ENCODE measurements at regions not wholly inside any gene's neighbourhood (a gene's known extent, or its start where the extent isn't known, plus 50 kb on each side); places are given as distances from the start of the nearest gene placed in this dataset.
"Not testable (repeated sequence)": the region's sequence is repeated elsewhere in the genome, so short reads cannot be mapped to it uniquely, and the experiment has no call there.

DNA sequence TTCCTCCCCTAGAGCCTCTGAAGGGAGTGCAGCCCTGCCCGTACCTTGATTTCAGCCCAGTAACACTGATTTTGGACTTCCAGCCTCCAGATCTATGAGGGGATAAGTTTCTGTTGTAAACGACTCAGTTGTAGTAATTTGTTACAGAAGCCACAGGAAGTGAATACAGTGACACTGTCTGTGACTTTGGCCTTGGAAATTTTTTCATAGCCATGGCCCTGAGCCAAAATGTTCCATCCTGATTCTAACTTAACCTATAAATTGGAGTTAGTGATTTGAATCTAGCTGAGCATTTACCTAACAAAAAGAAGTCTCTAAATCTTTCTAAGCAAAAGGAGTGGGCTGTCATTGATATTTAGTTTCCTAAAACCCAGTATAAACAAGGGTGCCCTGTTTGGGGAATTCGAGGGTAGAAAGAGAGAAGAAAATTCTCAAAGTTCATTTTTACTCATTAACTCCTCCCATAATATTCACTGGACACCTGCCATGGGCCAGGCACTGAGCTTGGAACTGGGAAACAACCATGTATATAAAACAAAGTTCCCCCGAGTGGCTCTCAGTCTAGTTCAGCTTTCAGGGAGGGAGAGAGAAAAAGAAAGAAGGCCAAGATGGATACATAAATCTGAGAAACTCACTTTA lies 162.3 kb downstream of the SKIDA1 start:
- no peak for DNase-seq

DNA sequence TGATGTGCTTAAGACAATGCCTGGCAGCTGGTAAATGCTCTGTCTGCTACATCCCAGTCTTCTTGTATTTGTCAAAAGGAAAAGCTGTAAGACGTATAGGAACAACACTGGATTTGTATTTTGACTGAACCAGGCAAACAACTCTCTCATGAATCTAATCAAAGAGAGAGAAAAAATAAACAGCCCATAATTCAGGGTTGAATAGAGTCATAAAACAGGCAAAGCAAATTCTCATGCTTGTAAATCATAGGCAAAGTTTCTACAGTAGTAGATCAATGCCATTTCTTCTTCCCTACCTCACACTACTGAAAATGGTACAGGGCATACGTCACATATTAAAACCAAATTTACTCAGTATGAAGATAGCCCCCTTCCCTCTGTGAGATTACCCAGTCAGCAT lies 166.3 kb downstream of the SKIDA1 start:
- no peak for DNase-seq

DNA sequence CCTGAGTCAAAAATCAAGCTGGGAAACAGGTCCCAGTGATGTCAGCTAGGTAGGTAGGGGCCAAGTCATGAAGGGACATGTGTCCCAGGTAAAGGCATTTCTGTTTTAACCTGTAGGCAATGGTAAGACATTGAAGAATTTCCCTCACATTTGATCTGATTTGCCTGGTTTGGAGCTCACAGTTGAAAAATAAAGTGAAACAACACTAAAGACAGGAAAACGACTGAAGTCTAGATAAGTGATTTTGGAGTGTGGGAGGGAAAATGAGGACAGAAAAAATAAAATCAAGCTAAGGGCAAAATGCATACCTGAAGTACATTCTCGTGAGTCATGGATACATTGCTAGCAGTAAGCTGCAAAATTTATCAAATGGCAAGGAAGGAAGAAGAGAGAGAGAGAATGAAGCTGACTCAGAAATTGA lies 169.9 kb downstream of the SKIDA1 start:
- DNase-seq, result no peak

DNA sequence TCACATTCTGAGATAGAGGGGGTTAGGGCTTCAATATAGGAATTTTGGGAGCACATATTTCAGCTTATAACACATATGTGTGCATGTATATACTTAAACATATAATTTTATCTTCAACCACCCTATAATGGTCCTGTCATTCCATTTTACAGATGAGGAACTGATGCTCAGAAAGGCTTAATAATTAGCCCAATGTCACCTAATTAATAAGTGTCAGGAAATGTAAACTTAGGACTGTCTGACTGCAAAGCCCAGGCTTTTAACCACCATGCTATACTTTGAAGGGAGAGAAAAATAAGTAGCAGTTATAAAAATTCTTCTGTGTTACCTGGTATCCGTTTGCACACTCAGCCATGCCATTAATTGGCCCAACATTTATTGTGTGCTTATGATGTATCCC lies 172.6 kb downstream of the SKIDA1 start:
- DNase-seq, result no peak

DNA sequence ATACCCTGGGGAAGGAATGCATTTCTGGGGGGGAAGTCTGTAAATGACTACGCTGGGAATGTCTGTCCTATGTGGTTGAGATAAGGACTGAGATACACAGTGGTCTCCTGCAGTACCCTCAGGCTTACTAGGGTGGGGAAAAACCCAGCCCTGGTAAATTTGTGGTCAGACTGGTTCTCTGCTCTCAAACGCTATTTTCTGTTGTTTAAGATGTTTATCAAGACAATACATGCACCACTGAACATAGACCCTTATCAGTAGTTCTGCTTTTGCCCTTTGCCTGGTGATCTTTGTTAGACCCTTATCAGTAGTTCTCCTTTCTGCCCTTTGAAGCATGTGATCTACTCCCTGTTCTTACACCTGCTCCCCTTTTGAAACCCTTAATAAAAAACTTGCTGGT lies 173.9 kb downstream of the SKIDA1 start:
- DNase-seq, result not testable (repeated sequence)

DNA sequence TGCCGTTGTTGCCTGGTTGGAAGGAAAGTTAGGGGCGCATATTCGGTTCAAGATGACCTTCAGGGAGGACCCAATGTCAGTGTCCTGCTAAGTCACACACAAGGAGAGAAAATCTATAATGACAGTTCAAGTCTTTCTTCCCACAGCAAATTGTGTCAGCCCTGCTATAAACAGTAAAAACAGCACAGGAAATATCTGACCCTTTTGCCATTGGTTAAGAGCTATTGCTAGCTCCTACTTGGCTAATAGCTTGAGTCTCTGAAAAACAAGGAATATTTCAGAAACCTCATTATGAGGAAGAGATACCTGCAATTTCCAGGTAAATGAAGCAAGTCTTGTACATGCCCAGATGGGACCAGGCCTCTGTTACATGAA lies 175.6 kb downstream of the SKIDA1 start:
- no peak for DNase-seq

DNA sequence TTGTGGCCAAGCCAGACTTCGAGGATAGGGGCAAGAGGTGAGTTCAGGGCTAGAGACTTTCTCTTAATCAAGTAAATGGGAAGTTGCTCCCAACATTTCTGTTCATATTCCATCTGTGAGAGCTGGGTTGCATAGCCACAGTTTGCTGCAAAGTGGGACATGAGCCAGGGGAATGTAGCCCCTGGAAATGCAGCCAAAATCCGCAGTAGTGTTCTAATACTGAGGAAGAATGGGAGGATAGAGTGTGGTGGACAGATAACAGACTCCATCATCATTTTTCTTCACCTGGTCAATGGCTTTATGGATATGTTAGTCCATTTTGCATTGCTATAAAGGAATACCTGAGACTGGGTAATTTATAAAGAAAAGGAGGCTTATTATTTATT lies 177.7 kb downstream of the SKIDA1 start:
- DNase-seq, result no peak

DNA sequence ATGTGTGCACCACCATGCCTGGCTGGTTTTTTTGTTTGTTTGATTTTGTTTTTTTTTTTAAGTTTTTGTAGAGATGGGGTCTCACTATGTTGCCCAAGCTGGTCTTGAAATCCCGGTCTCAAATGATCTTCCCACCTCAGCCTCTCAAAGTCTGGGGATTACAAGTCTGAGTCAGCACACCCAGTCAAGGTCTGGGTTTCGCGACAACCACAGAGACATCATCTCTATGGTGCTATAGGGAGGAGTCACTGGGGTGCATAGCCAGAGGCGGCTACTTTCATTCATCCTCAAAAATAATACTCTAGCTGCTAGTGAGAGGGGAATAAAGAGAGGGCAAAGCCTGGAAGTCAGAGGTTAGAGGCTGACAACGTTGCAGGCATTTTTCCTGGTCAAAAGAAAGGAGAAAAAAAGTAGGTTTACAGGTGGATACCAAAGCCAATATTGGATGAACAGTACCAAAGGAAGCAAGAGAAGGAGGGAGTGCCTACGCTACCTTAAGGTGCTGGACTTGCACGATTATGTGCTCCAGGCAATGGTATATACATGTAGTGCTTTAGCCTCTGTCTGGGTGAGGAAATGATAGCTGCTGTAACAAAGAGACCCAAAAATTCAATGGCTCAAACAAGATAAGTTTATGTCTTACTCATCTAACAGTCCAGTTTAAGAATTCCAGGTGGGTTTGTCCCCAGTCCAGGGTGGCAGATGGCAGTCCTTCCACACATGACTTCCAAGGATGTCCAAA lies 178.3 kb downstream of the SKIDA1 start:
- DNase-seq, result no peak

DNA sequence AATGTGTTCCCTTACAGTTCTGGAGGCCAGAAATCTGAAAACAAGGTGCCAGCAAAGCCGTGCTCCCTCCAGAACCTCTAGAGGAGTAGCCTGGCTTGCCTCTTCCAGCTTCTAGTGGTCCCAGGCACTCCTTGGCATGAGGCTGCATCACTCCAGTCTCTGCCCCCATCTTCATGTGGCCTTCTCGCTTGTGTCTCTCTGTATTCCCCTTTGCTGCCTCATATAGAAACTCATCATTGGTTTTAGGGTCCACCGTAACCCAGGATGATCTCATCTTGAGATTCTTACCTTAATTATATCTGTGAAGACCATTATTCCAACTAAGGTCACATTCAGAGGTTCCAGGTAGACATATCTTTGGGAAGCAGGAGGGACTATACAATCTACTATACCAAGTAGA lies 182.4 kb downstream of the SKIDA1 start:
- DNase-seq, result no peak

DNA sequence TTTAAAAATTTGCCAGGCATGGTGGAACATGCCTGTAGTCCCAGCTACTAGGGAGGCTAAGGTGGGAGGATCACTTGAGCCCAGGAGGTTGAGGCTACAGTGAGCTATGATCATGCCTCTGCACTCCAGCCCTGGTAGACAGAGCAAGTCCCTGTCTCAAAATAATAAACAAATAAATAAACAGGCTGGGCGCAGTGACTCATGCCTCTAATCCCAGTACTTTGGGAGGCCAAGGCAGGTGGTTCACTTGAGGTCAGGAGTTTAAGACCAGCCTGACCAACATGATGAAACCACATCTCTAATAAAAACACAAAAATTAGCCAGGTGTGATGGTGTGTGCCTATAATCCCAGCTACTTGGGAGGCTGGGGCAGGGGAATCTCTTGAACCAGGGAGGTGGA lies 183.0 kb downstream of the SKIDA1 start:
- DNase-seq, result not testable (repeated sequence)

DNA sequence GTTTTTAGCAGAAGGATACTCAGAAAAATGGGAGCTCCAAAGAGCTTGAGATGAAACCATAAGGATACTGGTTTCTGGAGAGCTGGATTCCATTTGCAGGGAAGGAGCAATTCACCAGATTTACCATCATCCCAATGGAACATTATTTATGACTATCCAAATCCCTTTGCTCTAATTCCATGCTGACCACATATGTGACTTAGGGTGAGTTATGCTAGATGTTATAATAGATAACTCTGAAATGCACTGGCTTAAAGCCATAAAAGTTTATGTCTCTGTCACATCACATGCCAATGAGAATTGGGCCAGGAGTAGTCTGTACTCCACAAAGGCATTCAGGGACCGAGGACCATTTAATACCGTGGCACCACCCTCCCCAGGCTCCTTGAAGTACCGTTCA lies 185.2 kb downstream of the SKIDA1 start:
- DNase-seq, result no peak

DNA sequence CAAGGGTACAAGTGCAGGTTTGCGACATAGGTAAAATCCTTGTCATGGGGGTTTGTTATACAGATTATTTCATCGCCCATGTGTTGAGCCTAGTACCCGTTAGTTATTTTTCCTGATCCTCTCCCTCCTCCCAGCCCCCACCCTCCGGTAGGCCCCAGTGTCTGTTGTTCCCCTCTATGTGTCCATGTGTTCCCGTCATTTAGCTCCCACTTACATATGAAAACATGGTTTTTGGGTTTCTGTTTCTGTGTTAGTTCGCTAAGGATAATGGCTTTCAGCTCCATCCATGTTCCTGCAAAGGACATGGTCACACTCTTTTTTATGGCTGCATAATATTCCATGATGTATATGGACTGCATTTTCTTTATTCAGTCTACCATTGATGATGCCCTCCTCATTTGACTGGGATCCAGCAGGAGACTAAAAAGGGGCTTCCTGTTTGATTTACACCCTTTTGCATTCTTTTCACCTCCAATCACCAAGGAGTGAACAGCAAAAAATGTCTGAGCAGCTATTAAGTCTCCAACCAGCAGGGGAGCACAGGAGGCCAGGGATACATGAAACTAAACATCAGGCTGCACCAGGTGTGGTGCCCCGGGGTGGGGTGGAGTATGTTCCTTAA lies 188.2 kb downstream of the SKIDA1 start:
- DNase-seq, result no peak

DNA sequence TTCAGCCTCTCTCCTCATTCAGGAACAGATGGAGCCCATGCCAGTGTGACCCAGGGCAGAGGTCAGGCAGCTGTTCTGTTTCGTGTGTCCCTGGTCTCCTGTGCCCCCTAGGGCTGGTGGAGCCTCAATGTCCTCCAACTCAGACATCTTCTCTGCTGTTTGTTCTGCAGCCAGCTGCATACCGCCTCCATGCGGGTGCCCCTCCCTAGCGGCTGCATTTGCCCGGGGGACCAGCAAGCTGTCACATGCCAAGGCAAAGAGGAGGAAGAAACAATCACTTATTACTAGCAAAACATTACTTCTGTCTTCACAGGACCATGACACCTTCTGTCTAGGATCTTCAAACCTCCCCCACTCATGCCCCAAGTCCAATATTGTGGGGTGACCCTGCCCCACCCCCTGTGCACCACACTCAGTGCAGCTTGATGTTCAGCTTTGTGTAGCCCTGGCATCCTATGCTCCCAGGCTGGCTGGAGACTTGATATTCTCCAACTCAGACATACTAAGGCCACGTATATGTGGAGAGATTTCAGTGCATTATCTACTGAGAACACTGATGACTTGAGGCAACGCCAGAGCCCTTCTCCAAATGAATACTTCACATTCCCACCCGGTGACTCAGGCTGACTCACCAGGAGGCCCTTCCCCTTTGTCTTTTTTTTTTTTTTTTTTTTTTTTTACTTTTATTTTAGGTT lies 188.9 kb downstream of the SKIDA1 start:
- DNase-seq, result no peak

DNA sequence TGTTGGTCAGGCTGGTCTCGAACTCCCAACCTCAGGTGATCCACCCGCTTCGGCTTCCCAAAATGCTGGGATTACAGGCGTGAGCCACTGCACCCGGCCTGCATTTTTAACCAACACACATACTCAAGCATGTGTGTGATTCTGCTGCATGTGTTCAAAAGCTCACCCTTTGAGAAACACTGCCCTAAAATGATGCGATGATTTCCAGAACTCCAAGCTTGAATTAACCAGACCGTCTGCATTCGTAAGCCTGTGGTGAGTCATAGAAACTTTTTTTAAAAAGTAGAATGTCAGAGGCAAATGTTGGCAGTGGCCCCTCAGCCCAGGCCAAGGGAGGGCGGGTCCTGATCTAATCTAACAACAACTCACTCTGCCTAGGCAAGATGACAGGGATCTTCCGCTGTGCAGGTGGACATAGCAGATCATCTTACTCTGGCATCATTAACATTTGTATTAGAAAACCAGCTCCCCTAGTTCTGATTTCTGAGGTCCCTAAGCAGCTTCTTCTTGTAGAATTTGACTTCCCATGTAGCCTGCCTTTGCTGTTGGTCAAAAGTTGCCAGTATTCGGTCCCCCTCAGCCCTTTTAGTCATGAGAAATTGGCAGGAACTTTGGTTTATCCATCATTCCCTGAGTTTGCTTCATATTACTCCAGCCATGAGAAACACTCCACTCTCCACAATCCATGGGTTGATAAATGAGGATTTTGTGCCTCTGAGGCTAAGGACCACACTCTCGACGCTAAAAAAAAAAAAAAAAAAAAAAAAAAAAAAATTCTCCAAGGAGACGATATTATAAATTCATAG lies 190.4 kb downstream of the SKIDA1 start:
- DNase-seq, result no peak

DNA sequence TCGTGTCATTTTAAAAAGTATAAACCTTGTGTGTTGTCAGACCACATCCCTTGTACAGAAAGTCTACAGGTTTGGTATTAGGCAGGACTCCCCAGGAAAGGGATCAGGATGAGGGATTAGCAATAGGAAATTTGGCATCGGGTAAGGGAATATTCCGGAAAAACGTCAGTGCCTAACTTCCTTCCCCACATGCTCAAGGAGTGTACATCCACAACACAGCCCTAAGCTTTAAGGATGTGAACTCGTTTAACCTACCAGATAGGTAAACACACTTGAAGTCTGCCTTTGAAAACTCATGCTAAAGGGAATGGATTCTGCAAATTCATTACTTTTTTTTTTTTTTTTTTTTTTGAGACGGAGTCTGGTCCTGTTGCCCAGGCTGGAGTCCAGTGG lies 194.9 kb downstream of the SKIDA1 start:
- DNase-seq, result no peak

DNA sequence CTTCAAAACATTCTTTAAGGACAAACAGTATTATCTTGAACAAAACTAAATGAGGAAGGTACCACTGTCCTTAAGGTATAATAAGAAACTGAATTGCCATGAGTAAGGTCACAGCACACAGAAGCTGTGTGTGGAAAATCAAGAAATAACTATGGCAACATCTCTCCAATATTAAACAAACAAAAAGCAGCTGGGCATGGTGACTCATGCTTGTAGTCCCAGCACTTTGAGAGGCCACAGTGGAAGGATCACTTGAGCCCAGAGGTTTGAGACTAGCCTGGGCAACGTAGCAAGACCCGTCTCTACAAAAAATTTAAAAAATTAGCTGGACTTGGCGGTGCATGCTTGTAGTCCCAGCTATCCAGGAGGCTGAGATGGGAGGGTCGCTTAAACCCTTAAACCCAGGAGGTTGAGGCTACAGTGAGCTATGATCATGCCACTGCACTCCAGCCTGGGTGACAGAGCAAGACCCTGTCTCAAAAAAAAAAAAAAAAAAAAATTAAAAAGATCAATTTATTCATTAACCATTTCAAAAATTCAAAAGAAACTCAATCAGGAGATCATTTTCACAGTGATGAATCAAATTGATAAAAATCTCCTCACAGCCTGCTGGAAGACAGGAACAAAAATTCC lies 195.4 kb downstream of the SKIDA1 start:
- DNase-seq, result no peak

DNA sequence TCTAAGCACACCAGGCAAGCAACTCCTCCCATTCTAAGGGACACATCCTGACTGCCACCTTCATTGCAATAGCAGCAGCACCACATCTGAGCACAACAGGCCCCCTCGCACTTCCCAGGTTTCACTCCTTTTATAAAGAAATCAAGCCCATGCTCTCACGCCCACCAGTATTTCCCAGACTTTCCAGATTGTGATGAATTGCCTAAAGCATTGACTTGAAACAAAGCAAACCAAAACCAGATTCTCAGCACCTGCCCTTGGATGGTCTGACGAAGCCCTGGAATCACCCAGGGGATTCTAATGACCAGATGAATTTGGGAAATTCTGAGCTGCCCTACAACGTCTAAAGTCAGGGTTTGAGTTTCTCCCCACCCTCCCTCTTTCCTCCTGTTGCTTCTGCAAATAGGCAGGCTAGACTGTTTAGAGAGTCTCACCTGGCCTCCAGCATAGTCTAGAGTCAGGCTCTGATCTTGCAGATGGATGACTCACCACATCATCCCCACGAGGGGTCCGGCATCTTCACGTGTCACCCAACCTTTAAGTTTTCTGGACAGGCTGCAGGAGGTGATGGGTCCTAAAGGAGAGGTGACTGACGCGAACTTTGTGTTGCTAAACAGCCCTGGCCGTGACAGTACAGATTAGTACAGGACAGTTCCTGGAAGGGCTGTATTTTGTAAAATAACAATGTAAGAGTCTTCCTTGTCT lies 198.0 kb downstream of the SKIDA1 start:
- DNase-seq, result no peak

DNA sequence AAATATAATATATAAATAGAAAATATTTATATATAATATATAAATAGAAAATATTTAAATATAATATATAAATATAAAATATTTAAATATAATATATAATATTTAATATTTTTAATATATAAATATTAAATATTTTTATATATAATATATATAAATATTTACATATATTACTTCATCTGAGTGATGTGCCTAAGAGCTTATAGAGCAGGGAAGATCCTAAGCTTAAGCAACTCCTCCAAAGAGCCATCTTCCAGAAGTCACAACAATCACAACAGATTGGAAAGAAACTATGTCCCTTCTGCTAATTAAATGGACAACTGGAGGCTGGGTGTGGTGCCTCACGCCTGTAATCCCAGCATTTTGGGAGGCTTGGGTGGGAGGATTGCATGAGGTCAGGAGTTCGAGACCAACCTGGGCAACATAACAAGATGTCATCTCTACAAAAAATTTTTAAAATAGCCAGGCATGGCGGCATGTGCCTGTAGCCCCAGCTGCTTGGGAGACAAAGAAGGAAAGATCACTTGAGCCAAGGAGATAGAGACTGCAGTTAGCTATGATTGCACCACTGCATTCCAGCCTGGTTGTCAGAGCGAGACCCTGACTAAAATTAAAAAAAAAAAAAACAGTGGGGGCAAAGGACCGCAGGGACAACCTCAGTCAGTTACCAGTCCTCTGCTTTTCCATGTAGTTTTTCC lies 198.7 kb downstream of the SKIDA1 start:
- no peak for DNase-seq

DNA sequence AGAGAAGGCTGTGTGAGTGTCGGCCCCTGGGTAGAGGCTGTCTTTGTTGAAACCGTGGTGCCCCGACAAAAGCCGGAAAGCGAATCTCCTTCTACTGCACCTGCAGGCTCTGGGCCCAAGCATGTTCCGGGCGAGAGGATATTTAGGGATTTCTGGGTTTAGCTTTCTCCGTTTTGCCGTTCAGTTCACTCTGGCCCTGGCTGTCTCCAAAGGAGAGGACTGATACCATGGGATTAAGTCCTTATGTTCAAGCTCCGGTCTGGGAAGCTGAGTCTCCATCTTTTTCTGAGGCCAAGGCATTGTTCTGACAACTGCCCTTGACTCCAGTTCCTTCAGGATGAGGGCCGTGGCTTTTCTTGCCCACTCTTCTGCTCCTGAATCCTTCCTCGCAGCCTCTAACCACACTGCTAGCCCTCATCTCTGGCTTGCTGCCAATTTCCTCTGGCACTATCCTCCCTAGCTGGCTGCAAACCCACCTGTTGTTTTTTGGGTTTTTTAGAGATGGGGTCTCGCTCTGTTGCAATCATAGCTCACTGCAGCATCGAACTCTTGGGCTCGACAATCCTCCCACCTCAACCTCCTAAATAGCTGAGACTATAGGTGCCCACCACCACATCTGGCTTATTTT lies 206.8 kb downstream of the SKIDA1 start:
- DNase-seq, result no peak

DNA sequence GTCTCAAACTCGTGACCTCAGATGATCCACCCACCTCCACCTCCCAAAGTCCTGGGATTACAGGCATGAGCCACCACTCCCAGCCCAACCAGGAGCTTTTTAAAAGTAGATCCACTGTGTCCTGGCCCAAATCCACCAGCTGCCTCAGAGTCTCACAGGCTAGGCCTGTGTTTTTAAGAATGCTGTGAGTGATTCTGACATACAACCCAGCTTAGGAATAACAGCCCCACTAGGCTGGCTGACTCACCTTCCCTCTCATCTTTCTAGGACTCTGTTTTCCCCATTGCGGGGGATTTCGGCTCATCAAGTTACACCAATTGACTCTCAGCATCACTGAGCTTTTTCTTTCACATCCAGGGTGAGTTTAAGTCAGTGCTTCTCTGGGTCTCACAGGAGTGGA lies 207.6 kb downstream of the SKIDA1 start:
- DNase-seq, result no peak
